GM19395 (cell line): ENCODE measurements at regions not wholly inside any gene's neighbourhood (a gene's known extent, or its start where the extent isn't known, plus 50 kb on each side); places are given as distances from the start of the nearest gene placed in this dataset.
A peak's percentile ranks its signal among the peaks of the same experiment; 100 is the strongest.

Source experiments
- ATAC-seq: cut with Tn5 transposase; IDR thresholded peaks from one replicate; pipeline ENCODE4 v1.9.1; 2021; ENCODE audit warnings: mild to moderate bottlenecking, moderate library complexity; ENCODE audit not compliant: unreplicated experiment

- no peak for ATAC-seq
Measured at GRCh38 chr3:20361000-20361399, 175.0 kb upstream of the SGO1 start.

DNA sequence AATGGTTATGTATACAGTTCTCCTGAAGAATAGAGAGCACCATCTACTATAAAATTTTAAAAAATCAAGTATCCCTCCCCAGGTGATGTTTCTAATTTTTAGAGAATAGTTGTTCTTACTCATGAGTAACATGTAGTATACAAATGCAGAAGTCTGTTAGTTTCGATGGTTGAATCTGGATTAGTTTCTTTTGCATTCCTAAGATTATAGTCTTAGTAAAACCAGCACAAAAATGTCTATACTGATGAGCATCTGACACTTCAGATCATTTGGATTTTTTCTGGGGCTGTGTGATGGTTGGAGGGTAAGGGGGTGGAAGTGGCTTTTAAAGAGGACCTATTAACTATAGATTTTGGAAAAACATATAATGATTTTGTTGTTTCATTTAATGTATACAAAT, 167.3 kb upstream of the SGO1 start:
- no peak for ATAC-seq

DNA sequence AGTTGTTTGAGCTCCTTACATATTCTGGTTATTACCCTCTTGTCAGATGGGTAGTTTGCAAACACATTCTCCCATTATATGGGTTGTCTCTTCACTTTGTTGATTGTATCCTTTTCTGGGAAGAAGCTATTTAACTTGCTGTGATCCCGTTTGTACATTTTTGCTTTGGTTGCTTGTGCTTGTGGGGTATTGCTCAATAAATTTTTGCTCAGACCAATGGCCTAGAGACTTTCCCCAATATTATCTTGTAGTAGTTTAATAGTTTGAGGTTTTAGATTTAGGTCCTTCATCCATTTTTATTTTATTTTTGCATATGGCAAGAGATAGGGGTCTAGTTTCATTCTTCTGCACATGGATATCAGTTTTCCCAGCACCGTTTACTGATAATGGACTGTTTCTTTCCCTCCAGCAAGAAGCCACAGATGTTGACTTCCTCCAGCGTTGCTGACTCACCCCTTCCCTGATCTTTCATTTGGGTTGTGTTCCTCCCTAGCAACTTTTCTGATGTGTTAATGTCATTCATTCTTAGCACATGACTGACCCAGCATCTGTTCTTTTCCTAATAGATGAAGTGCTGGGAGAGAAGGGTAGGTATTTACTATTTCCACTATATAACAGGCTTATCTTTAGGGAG, 166.7 kb upstream of the SGO1 start:
- no peak for ATAC-seq

GRCh38 chr3:20350449-20350848, 164.4 kb upstream of the SGO1 start:
- no peak for ATAC-seq

- no peak for ATAC-seq
Measured at GRCh38 chr3:20346916-20347315, 160.9 kb upstream of the SGO1 start.

DNA sequence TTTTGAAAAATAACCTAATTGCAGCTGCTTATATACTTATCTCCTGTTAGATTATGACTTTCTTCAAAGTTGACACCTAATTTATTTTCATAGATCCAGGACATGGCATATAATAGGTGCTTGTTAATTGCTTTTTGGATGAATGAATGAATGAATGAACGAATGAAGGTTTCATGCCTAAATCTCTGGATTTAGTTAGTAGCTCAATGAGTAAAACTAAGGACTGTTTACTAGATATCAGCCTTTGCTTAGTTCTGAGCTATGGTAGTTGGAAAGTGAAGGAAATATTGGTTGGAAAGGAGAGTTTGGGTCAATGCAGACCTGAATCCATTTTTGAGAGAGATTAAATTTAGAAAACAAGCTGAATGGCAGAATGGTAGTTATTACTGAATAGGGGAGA, 160.4 kb upstream of the SGO1 start:
- no peak for ATAC-seq

DNA sequence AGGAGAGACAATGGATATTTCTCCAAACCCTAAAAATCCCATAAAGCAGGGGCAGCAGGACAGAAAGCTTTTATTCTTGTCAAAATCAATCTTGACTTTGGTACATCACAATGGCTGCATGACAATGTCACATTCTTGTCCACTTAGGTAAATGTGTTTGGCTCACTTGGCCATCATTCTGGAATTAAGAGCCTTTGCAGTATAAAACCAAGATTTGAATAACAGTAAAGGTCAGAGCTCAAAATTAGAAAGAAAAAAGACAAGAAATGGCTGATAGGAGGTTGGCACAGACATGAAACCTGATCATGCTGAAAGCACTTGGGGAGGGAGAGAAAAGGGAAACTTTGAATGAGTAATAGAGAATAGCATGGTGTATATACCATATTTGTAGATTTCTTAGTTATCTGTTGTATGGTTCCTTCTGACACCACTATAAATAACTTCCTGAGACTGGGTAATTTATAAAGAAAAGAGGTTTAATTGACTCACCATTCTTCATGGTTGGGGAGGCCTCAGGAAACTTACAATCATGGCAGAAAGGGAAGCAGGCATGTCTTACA, 158.5 kb upstream of the SGO1 start:
- ATAC-seq, result no peak

- no peak for ATAC-seq
Measured at GRCh38 chr3:20343790-20344189, 157.8 kb upstream of the SGO1 start.

GRCh38 chr3:20340324-20340928, 154.4 kb upstream of the SGO1 start:
- ATAC-seq, result peak; percentile 89

- ATAC-seq, result no peak
Measured at GRCh38 chr3:20336572-20336971, 150.6 kb upstream of the SGO1 start.

- no peak for ATAC-seq
Measured at GRCh38 chr3:20334842-20335241, 148.8 kb upstream of the SGO1 start.

DNA sequence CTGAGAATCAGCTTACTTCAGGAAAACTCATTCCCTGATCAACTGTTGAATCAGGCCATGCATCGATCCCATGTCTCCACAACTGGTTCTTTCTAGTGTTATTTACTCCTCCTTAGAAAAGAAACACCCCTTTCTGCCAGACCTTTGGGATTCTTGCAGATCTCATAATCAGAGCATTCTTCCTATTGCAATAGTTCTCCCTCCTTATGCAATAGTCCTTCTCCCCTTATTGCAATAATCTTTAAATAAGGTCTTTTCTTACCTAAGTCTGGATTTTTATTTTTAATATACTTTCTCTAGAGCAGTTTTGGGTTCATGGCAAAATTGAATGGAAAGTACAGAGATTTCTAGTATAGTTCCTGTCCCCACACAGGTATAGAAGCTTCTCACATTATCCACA, 141.9 kb upstream of the SGO1 start:
- ATAC-seq, result no peak

GRCh38 chr3:20326541-20326940, 140.5 kb upstream of the SGO1 start:
- no peak for ATAC-seq

- ATAC-seq, result no peak
Measured at GRCh38 chr3:20325563-20325962, 139.6 kb upstream of the SGO1 start.

- peak; percentile 100 for ATAC-seq
Measured at GRCh38 chr3:20324664-20325478, 138.9 kb upstream of the SGO1 start.

- ATAC-seq, result no peak
Measured at GRCh38 chr3:20323307-20323927, 137.4 kb upstream of the SGO1 start.

DNA sequence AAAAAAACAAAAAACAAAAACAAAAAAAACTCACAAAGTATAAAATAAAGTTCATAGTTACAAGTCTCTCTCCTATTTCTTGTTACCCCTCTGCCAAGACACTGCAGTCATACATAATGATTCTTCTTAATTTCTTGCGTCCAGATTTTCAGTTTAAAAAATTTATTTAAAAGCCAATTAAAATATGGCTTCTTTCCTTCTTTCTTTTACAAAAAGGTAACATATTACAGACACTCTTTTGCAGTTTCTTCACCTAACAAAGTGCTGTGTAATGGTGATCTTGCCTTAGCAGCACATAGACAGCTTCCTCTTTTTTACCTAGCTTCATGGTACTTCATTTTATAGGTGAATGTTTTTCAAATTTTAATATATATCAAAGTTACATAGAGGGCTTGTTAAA, 136.1 kb upstream of the SGO1 start:
- ATAC-seq, result no peak

- no peak for ATAC-seq
Measured at GRCh38 chr3:20321391-20322047, 135.5 kb upstream of the SGO1 start.

GRCh38 chr3:20320489-20320888, 134.5 kb upstream of the SGO1 start:
- ATAC-seq, result no peak

DNA sequence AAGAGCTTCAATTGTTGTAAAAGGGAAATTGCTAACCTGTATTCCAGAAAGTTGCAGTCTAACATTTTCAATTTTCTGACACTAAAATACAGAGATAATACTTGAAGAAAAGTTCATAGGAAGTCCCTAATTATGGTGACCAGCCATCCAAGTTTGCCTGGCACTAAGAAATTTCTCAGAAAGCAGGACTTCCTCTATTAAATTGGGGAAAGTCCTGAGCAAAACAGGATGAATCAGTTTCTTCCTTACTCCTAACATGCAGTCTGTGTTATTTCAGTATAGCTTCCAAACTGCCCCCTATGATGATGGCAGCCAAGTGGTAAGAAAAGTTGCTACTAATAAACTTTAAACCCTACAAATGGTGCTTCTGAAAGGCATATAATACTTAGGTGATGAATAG, 133.5 kb upstream of the SGO1 start:
- ATAC-seq, result no peak

DNA sequence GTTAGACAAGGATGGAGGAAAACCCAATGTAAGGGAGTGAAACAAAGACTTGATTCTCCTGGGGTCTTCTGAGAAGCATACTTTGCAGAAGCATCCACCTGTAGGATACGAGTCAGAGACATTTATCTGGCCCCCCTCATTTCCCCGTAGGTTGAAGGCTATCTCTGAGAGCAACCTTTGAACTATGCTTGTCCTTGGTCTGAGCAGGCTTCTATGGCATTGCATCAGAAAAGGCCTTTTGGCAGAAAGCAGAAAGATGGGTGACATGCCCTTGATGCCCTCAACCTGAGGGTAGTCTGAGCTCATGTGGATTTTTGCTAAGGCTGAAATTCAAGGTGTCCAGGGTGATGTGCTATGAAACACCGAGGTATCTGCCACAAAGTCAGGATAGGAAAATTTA, 131.6 kb upstream of the SGO1 start:
- ATAC-seq, result no peak
